ENCODE measurements at regions not wholly inside any gene's neighbourhood (a gene's known extent, or its start where the extent isn't known, plus 50 kb on each side); places are given as distances from the start of the nearest gene placed in this dataset.
A peak's percentile ranks its signal among the peaks of the same experiment; 100 is the strongest.

DNA sequence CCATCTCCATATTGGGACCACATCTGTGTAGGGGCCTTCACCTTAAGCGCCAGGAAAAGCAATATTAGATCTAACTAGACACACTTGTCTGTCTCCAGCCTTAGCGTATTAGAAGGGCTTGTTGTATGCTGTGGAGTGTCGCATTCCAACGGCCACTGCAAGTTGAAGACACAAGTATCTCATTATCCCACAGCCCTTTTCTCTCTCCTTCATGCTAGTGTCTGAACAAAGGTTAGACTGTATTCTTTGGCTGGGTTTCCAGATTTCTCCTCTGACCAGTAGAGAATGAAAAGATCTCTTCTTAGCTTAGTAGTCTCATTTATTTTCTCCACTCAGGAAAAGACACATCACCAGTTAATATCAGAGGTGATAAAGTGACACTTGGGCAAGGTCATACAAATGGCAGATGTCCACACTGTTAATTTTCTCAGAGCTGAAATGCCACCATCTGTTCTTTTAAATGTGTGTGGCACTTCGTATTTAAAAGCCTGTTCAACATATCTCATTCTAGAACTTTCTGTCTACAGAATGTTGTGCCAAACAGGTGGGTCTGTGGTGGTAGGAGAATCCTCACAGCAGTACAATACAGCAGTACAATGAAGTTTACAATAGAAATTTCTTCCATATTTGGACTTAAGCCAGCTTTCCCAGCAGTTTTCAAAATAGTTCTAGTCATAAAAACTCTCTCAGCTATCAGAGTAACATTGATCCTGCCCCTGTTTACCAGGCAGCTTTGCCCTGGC is 94.0 kb upstream of the ITGA6 start:
- no peak overlapping the region for H3K4me3 ChIP-seq
- no peaks in the 10 kb centered on the region for H3K9me3 ChIP-seq
- peaks cover 47% of the 10 kb centered on the region for H3K4me1 ChIP-seq (ENCODE audit: low read depth)
- no peak for DNase-seq
- no peak for ATAC-seq
- intact Hi-C loops (cut with DNase I, micrococcal nuclease) = no loop called here
- no peaks in the 10 kb centered on the region for H3K36me3 ChIP-seq (ENCODE audit: low read depth)
- TF ChIP-seq CTCF (IDR thresholded peaks at IDR 0.05) = no peak

- Histone ChIP-seq H3K36me3 (ENCODE audit: low read depth) (no peaks in the 10 kb centered on the region), H3K9me3 (no peaks in the 10 kb centered on the region), H3K4me3 (no peak overlapping the region), H3K4me1 (ENCODE audit: low read depth) (peaks cover 42% of the 10 kb centered on the region)
- intact Hi-C loops (cut with DNase I, micrococcal nuclease) = no loop called here
- ATAC-seq (no peak), DNase-seq (no peak)
- TF ChIP-seq CTCF (IDR thresholded peaks at IDR 0.05) = no peak
These were observed 93.4 kb upstream of the ITGA6 start for GRCh38 chr2:172333978-172334330.

DNA sequence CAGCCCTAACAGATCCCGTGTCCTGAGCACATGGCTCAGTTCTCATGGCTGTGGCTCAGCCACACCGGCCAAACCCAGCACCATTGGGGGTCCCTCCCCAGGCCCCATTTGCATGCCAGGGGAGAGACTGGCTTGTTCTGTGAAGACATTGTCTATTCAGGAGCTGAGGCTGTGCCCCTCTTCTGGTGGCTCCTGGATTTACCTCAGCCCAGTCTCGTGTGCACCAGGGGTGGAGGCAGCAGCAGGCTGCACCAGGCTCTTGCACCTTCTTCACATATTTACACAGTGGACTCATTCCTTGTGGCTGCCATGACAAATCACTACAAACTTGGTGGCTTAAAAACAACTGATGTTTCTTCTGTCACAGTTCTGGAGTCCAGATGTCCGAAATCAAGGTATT is 92.4 kb upstream of the ITGA6 start:
- intact Hi-C loops (cut with DNase I, micrococcal nuclease) = no loop called here
- no peak for TF ChIP-seq CTCF (IDR thresholded peaks at IDR 0.05)
- Histone ChIP-seq H3K36me3 (ENCODE audit: low read depth) (no peaks in the 10 kb centered on the region), H3K4me3 (no peak overlapping the region), H3K4me1 (ENCODE audit: low read depth) (peaks cover 43% of the 10 kb centered on the region), H3K9me3 (no peaks in the 10 kb centered on the region)
- ATAC-seq (peak; percentile 26), DNase-seq (peak in 1 of 3 donors; percentile 45)

GRCh38 chr2:172335736-172336135 is 91.7 kb upstream of the ITGA6 start:
- intact Hi-C loops (cut with DNase I, micrococcal nuclease) = no loop called here
- H3K36me3 ChIP-seq (ENCODE audit: low read depth) = no peaks in the 10 kb centered on the region
- H3K9me3 ChIP-seq = no peaks in the 10 kb centered on the region
- peaks cover 39% of the 10 kb centered on the region for H3K4me1 ChIP-seq (ENCODE audit: low read depth)
- H3K4me3 ChIP-seq = no peak overlapping the region
- no peak for TF ChIP-seq CTCF (IDR thresholded peaks at IDR 0.05)
- ATAC-seq = peak; percentile 93
- DNase-seq = peak; percentile 62 to 83 (median 62)

GRCh38 chr2:172336681-172337080 is 90.7 kb upstream of the ITGA6 start:
- intact Hi-C loops (cut with DNase I, micrococcal nuclease) = no loop called here
- ATAC-seq (no peak), DNase-seq (no peak)
- H3K36me3 ChIP-seq (ENCODE audit: low read depth) = no peaks in the 10 kb centered on the region
- H3K4me1 ChIP-seq (ENCODE audit: low read depth) = peaks cover 43% of the 10 kb centered on the region
- no peaks in the 10 kb centered on the region for H3K9me3 ChIP-seq
- TF ChIP-seq CTCF (IDR thresholded peaks at IDR 0.05) = no peak
- no peak overlapping the region for H3K4me3 ChIP-seq

Data from mucosa of descending colon (tissue), 3 donors.